ENCODE measurements at regions not wholly inside any gene's neighbourhood (a gene's known extent, or its start where the extent isn't known, plus 50 kb on each side); places are given as distances from the start of the nearest gene placed in this dataset.
"Not testable (repeated sequence)": the region's sequence is repeated elsewhere in the genome, so short reads cannot be mapped to it uniquely, and the experiment has no call there.

DNA sequence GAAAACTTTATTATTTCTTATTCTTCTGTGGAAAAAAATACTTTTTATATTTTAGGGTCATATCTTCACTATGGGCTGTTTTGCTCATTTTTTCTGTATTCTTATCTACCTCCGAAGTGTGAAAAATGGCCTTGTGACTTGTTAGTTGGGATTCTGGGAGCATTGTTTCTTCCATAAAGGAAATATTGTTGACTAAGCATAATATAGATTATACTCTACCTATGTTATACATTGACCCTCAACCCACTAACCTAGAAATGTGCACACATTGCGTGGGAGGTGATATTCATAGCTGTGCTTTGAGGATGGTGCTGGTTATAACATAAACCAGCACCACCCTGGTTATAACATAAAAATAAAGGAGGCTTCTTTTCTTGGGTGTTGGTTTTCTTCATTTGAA is 259.2 kb upstream of the AADAT start:
- Histone ChIP-seq H3K36me3 (ENCODE audit: control insufficient read depth in 4 of 4, insufficient read depth in 4 of 4, low read length in 4 of 4) (no peaks in the 10 kb centered on the region), H3K27me3 (ENCODE audit: control insufficient read depth in 3 of 3, insufficient read depth in 3 of 3, low read length in 2 of 3) (no peaks in the 10 kb centered on the region), H3K4me1 (ENCODE audit: control insufficient read depth in 5 of 5, insufficient read depth in 5 of 5, low read length in 5 of 5) (no peaks in the 10 kb centered on the region), H3K9ac (ENCODE audit: insufficient read depth in 1 of 2, low read length in 2 of 2) (no peak overlapping the region), H3K27ac (ENCODE audit: low read depth in 1 of 2, low read length in 1 of 2) (no peak overlapping the region), H3K4me3 (no peak overlapping the region), H3K9me3 (ENCODE audit: control insufficient read depth in 4 of 4, insufficient read depth in 3 of 4, low read length in 3 of 4) (no peaks in the 10 kb centered on the region)
- ATAC-seq (ENCODE audit: insufficient read depth, low FRiP score) (no peak), DNase-seq (no peak)
- no peak for TF ChIP-seq CTCF (IDR thresholded peaks at IDR 0.05; ENCODE audit: control extremely low read depth, extremely low read depth)
- WGBS, 2 donors = 92 to 93% methylated on average over 2 of the region's 2 CpGs

- H3K27ac ChIP-seq (ENCODE audit: low read depth in 1 of 2, low read length in 1 of 2); H3K36me3 ChIP-seq (ENCODE audit: control insufficient read depth in 4 of 4, insufficient read depth in 4 of 4, low read length in 4 of 4); ATAC-seq (ENCODE audit: insufficient read depth, low FRiP score); H3K9ac ChIP-seq (ENCODE audit: insufficient read depth in 1 of 2, low read length in 2 of 2); H3K27me3 ChIP-seq (ENCODE audit: control insufficient read depth in 3 of 3, insufficient read depth in 3 of 3, low read length in 2 of 3); H3K9me3 ChIP-seq (ENCODE audit: control insufficient read depth in 4 of 4, insufficient read depth in 3 of 4, low read length in 3 of 4); H3K4me1 ChIP-seq (ENCODE audit: control insufficient read depth in 5 of 5, insufficient read depth in 5 of 5, low read length in 5 of 5); H3K4me3 ChIP-seq: not testable (repeated sequence)
- peak in 1 of 3 donors; percentile 30 for DNase-seq
- 28 to 76% methylated on average over 1 of the region's 1 CpG for WGBS, 2 donors
These were observed 257.4 kb upstream of the AADAT start for GRCh38 chr4:170347191-170347590.

DNA sequence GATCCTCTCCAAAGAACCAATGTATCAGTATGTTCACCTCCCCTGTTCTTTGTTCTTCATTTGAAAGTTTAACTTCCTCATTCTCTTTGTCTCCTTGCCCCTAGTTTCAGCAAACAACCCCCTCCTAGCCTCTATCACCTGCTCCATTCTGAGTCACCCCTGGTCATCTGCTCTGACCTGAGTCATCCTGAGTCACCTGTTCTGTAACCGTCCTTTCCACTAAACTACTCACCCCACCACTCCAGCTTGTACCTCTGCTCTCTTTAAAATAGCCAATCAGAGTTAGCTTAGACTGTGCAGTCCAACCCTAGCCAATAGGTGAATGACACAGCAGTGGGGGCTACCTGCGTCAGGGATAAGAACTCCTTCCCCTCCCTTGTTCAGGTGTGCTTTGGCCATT is 249.8 kb upstream of the AADAT start:
- no peak overlapping the region for H3K4me3 ChIP-seq
- ATAC-seq (ENCODE audit: insufficient read depth, low FRiP score) = no peak
- no peaks in the 10 kb centered on the region for H3K27me3 ChIP-seq (ENCODE audit: control insufficient read depth in 3 of 3, insufficient read depth in 3 of 3, low read length in 2 of 3)
- TF ChIP-seq CTCF (IDR thresholded peaks at IDR 0.05; ENCODE audit: control extremely low read depth, extremely low read depth) = no peak
- no peaks in the 10 kb centered on the region for H3K36me3 ChIP-seq (ENCODE audit: control insufficient read depth in 4 of 4, insufficient read depth in 4 of 4, low read length in 4 of 4)
- H3K27ac ChIP-seq (ENCODE audit: low read depth in 1 of 2, low read length in 1 of 2) = no peak overlapping the region
- no peak overlapping the region for H3K9ac ChIP-seq (ENCODE audit: insufficient read depth in 1 of 2, low read length in 2 of 2)
- 93% methylated on average over 2 of the region's 2 CpGs for WGBS, 2 donors
- no peak for DNase-seq
- peaks cover 0 to 3% (median 0%) of the 10 kb centered on the region in 4 donors for H3K9me3 ChIP-seq (ENCODE audit: control insufficient read depth in 4 of 4, insufficient read depth in 3 of 4, low read length in 3 of 4)
- no peaks in the 10 kb centered on the region for H3K4me1 ChIP-seq (ENCODE audit: control insufficient read depth in 5 of 5, insufficient read depth in 5 of 5, low read length in 5 of 5)

DNA sequence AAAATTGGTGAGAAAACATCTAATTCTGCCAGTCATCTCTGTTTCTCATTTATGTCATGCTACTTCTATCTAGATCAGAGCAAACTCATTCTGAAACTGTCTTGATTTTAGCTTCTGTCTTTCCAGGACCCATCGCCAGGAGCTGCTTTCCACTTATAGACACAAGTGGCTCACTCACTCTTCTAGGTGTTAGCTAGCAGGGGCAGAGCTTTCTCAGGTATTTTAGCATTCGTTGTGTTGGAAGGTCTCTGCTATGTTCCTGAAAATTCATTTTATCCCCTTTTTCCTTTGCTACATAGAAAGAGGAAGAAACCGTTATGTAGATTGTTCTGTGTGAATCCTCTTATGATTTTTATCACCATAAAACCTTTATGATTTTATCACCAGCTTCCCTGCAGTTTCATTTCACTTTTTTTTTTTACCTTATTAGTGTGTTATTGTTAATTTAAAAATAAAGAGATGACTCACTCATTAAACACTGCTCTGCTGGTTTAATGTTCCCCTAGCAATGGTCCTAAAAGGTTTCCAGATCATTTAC is 246.6 kb upstream of the AADAT start:
- Histone ChIP-seq H3K4me3 (no peak overlapping the region), H3K4me1 (ENCODE audit: control insufficient read depth in 5 of 5, insufficient read depth in 5 of 5, low read length in 5 of 5) (no peaks in the 10 kb centered on the region), H3K36me3 (ENCODE audit: control insufficient read depth in 4 of 4, insufficient read depth in 4 of 4, low read length in 4 of 4) (no peaks in the 10 kb centered on the region), H3K9me3 (ENCODE audit: control insufficient read depth in 4 of 4, insufficient read depth in 3 of 4, low read length in 3 of 4) (peaks cover 0 to 3% (median 0%) of the 10 kb centered on the region in 4 donors), H3K27me3 (ENCODE audit: control insufficient read depth in 3 of 3, insufficient read depth in 3 of 3, low read length in 2 of 3) (no peaks in the 10 kb centered on the region), H3K27ac (ENCODE audit: low read depth in 1 of 2, low read length in 1 of 2) (no peak overlapping the region), H3K9ac (ENCODE audit: insufficient read depth in 1 of 2, low read length in 2 of 2) (no peak overlapping the region)
- DNase-seq = no peak
- TF ChIP-seq CTCF (IDR thresholded peaks at IDR 0.05; ENCODE audit: control extremely low read depth, extremely low read depth) = no peak
- ATAC-seq (ENCODE audit: insufficient read depth, low FRiP score) = no peak
- WGBS, 2 donors = 61 to 66% methylated on average over 3 of the region's 3 CpGs
